Breast epithelium (tissue), 3 donors: ENCODE measurements at regions not wholly inside any gene's neighbourhood (a gene's known extent, or its start where the extent isn't known, plus 50 kb on each side); places are given as distances from the start of the nearest gene placed in this dataset.

Experiments used
- CTCF ChIP-seq, 3 donors: fragments of 450-650 bp; IDR thresholded peaks; one replicate each; pipeline ENCODE4 v1.5.1; 2016 to 2017; ENCODE audit warnings: antibody characterized with exemption in 3 of 3, mild to moderate bottlenecking in 3 of 3, moderate library complexity in 3 of 3
- POLR2A ChIP-seq: fragments of 450-650 bp; IDR thresholded peaks from one replicate; pipeline ENCODE4 v1.6.1; 2016; ENCODE audit warnings: antibody characterized with exemption, mild to moderate bottlenecking, moderate library complexity
- POLR2AphosphoS5 ChIP-seq, 3 donors: sonication (generic); formaldehyde crosslinking; IDR thresholded peaks; one replicate each; pipeline ENCODE4 v1.6.1; 2017; ENCODE audit warnings: antibody characterized with exemption in 3 of 3

- TF ChIP-seq CTCF (IDR thresholded peaks at IDR 0.05) (no peak), POLR2AphosphoS5 (IDR thresholded peaks at IDR 0.05) (no peak), POLR2A (no peak)
Measured at GRCh38 chr20:22791396-22791795, 207.0 kb upstream of the FOXA2 start.
